ENCODE measurements at regions not wholly inside any gene's neighbourhood (a gene's known extent, or its start where the extent isn't known, plus 50 kb on each side); places are given as distances from the start of the nearest gene placed in this dataset.
"Not testable (repeated sequence)": the region's sequence is repeated elsewhere in the genome, so short reads cannot be mapped to it uniquely, and the experiment has no call there.

DNA sequence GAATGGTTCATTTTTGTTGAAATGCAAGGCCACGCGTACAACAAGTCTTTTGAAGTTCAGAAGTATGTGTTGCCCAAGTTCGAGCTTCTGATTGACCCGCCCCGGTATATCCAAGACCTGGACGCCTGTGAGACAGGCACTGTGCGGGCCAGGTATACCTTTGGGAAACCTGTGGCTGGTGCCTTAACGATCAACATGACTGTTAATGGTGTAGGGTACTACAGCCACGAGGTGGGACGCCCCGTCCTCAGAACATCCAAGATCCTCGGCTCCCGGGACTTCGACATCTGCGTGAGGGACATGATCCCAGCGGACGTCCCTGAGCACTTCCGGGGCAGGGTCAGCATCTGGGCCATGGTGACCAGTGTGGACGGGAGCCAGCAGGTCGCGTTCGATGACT lies 1246.9 kb upstream of the PHF14 start:
- not testable (repeated sequence) for H2BK5ac ChIP-seq (ENCODE audit: low read length); H3K18ac ChIP-seq (ENCODE audit: low read length); H2BK15ac ChIP-seq (replicated peaks; ENCODE audit: low read depth); H3K4me2 ChIP-seq (ENCODE audit: low read length); H2BK120ac ChIP-seq (ENCODE audit: low read depth, low read length); H3K4me1 ChIP-seq (ENCODE audit: control insufficient read depth, low read depth, low read length); H3K27ac ChIP-seq (ENCODE audit: low read depth, low read length); H3K79me1 ChIP-seq (ENCODE audit: low read length); H3K4ac ChIP-seq (ENCODE audit: low read depth, low read length); H3K4me3 ChIP-seq (ENCODE audit: low read length); H3K79me2 ChIP-seq (ENCODE audit: control insufficient read depth, insufficient read depth, low read length); H3K36me3 ChIP-seq (ENCODE audit: control insufficient read depth, insufficient read depth, low read length); H3K56ac ChIP-seq (ENCODE audit: low read length); H3K27me3 ChIP-seq (ENCODE audit: insufficient read depth, low read length, poor library complexity); H2AK5ac ChIP-seq (ENCODE audit: low read length); DNase-seq; H4K8ac ChIP-seq (ENCODE audit: low read depth, low read length); H3K9ac ChIP-seq (ENCODE audit: low read length); H3K23ac ChIP-seq (ENCODE audit: low read length); H4K5ac ChIP-seq (ENCODE audit: low read length)
- no CpG with 5 or more reads among the region's 22 CpGs for WGBS (ENCODE audit: extremely low coverage, insufficient coverage, low lambda C conversion rate)

GRCh38 chr7:9727467-9727869 lies 1246.2 kb upstream of the PHF14 start:
- H3K36me3 ChIP-seq (ENCODE audit: control insufficient read depth, insufficient read depth, low read length); H3K4ac ChIP-seq (ENCODE audit: low read depth, low read length); H4K8ac ChIP-seq (ENCODE audit: low read depth, low read length); H2BK120ac ChIP-seq (ENCODE audit: low read depth, low read length); H3K56ac ChIP-seq (ENCODE audit: low read length); H3K4me1 ChIP-seq (ENCODE audit: control insufficient read depth, low read depth, low read length); H3K9ac ChIP-seq (ENCODE audit: low read length); H3K27me3 ChIP-seq (ENCODE audit: insufficient read depth, low read length, poor library complexity); H3K23ac ChIP-seq (ENCODE audit: low read length); H3K4me3 ChIP-seq (ENCODE audit: low read length); H4K5ac ChIP-seq (ENCODE audit: low read length); H2BK15ac ChIP-seq (replicated peaks; ENCODE audit: low read depth); H2BK5ac ChIP-seq (ENCODE audit: low read length); H3K79me2 ChIP-seq (ENCODE audit: control insufficient read depth, insufficient read depth, low read length); H2AK5ac ChIP-seq (ENCODE audit: low read length); H3K18ac ChIP-seq (ENCODE audit: low read length); DNase-seq; H3K79me1 ChIP-seq (ENCODE audit: low read length); H3K4me2 ChIP-seq (ENCODE audit: low read length); H3K27ac ChIP-seq (ENCODE audit: low read depth, low read length): not testable (repeated sequence)
- no CpG with 5 or more reads among the region's 13 CpGs for WGBS (ENCODE audit: extremely low coverage, insufficient coverage, low lambda C conversion rate)

GRCh38 chr7:9728014-9728657 lies 1245.5 kb upstream of the PHF14 start:
- H3K4me2 ChIP-seq (ENCODE audit: low read length); H2BK5ac ChIP-seq (ENCODE audit: low read length); H3K56ac ChIP-seq (ENCODE audit: low read length); H3K79me2 ChIP-seq (ENCODE audit: control insufficient read depth, insufficient read depth, low read length); H3K27me3 ChIP-seq (ENCODE audit: insufficient read depth, low read length, poor library complexity); H3K4ac ChIP-seq (ENCODE audit: low read depth, low read length); H3K36me3 ChIP-seq (ENCODE audit: control insufficient read depth, insufficient read depth, low read length); H3K18ac ChIP-seq (ENCODE audit: low read length); H3K79me1 ChIP-seq (ENCODE audit: low read length); H3K9ac ChIP-seq (ENCODE audit: low read length); H4K5ac ChIP-seq (ENCODE audit: low read length); H3K27ac ChIP-seq (ENCODE audit: low read depth, low read length); H3K4me3 ChIP-seq (ENCODE audit: low read length); H3K4me1 ChIP-seq (ENCODE audit: control insufficient read depth, low read depth, low read length); H3K23ac ChIP-seq (ENCODE audit: low read length); H2AK5ac ChIP-seq (ENCODE audit: low read length); H4K8ac ChIP-seq (ENCODE audit: low read depth, low read length); DNase-seq; H2BK15ac ChIP-seq (replicated peaks; ENCODE audit: low read depth); H2BK120ac ChIP-seq (ENCODE audit: low read depth, low read length): not testable (repeated sequence)
- no CpG with 5 or more reads among the region's 17 CpGs for WGBS (ENCODE audit: extremely low coverage, insufficient coverage, low lambda C conversion rate)

DNA sequence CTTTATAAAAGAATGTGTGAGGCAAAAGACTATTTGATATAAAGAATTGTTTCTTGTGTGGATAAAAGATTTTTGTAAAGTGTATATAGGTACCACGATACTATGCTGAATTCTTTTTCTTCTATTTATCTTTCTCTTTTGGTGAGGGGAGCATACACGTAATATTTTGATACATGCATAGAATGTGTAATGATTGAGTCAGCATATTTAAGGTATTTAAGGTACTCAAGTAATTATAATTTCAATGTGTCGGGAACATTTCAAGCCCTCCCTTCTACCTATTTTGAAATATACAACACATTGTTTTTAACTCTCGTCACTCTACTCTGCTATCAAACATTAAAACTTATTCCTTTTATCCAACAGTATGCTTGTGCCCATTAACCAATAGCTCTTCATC lies 1221.6 kb upstream of the PHF14 start:
- WGBS (ENCODE audit: extremely low coverage, insufficient coverage, low lambda C conversion rate), result no CpG with 5 or more reads among the region's 4 CpGs
- Histone ChIP-seq H3K23ac (ENCODE audit: low read length) (no peak overlapping the region), H2BK120ac (ENCODE audit: low read depth, low read length) (no peak overlapping the region), H3K79me2 (ENCODE audit: control insufficient read depth, insufficient read depth, low read length) (no peaks in the 10 kb centered on the region), H4K8ac (ENCODE audit: low read depth, low read length) (no peak overlapping the region), H3K4me3 (ENCODE audit: low read length) (no peak overlapping the region), H3K18ac (ENCODE audit: low read length) (no peak overlapping the region), H2BK15ac (replicated peaks; ENCODE audit: low read depth) (no peak overlapping the region), H2AK5ac (ENCODE audit: low read length) (no peak overlapping the region), H3K9ac (ENCODE audit: low read length) (no peak overlapping the region), H3K4me1 (ENCODE audit: control insufficient read depth, low read depth, low read length) (no peaks in the 10 kb centered on the region), H3K4me2 (ENCODE audit: low read length) (no peak overlapping the region), H3K36me3 (ENCODE audit: control insufficient read depth, insufficient read depth, low read length) (no peaks in the 10 kb centered on the region), H3K79me1 (ENCODE audit: low read length) (no peaks in the 10 kb centered on the region), H3K27ac (ENCODE audit: low read depth, low read length) (no peak overlapping the region), H3K4ac (ENCODE audit: low read depth, low read length) (no peak overlapping the region), H2BK5ac (ENCODE audit: low read length) (no peak overlapping the region), H3K27me3 (ENCODE audit: insufficient read depth, low read length, poor library complexity) (no peaks in the 10 kb centered on the region), H3K56ac (ENCODE audit: low read length) (no peak overlapping the region), H4K5ac (ENCODE audit: low read length) (no peak overlapping the region)
- no peak for DNase-seq

DNA sequence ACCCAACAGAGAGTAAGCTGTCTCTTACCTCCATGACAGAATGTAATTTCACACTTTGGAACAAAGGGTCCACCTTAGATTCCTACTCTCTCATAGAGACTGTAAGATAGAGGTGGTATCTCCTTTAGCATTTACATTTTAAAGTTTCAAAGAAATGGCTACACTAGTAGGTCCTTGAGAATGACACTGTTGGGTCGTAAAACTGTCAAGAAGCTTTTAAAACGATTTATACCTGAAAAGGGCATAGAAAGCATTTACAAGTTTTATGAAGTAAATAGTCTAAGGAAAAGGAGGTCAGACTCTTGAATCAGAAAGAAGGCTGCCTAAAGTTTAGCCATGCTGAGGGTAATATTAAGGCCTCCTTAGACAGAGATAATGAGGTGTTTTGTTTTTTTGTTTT lies 1212.4 kb upstream of the PHF14 start:
- Histone ChIP-seq H3K4me2 (ENCODE audit: low read length) (no peak overlapping the region), H3K4ac (ENCODE audit: low read depth, low read length) (no peak overlapping the region), H3K9ac (ENCODE audit: low read length) (no peak overlapping the region), H3K79me1 (ENCODE audit: low read length) (no peaks in the 10 kb centered on the region), H3K36me3 (ENCODE audit: control insufficient read depth, insufficient read depth, low read length) (no peaks in the 10 kb centered on the region), H3K4me1 (ENCODE audit: control insufficient read depth, low read depth, low read length) (no peaks in the 10 kb centered on the region), H3K27ac (ENCODE audit: low read depth, low read length) (no peak overlapping the region), H3K56ac (ENCODE audit: low read length) (no peak overlapping the region), H3K4me3 (ENCODE audit: low read length) (no peak overlapping the region), H3K79me2 (ENCODE audit: control insufficient read depth, insufficient read depth, low read length) (no peaks in the 10 kb centered on the region), H2BK5ac (ENCODE audit: low read length) (no peak overlapping the region), H2BK120ac (ENCODE audit: low read depth, low read length) (no peak overlapping the region), H2BK15ac (replicated peaks; ENCODE audit: low read depth) (no peak overlapping the region), H3K27me3 (ENCODE audit: insufficient read depth, low read length, poor library complexity) (no peaks in the 10 kb centered on the region), H4K5ac (ENCODE audit: low read length) (no peak overlapping the region), H3K18ac (ENCODE audit: low read length) (no peak overlapping the region), H2AK5ac (ENCODE audit: low read length) (no peak overlapping the region), H3K23ac (ENCODE audit: low read length) (no peak overlapping the region), H4K8ac (ENCODE audit: low read depth, low read length) (no peak overlapping the region)
- DNase-seq, result no peak
- WGBS (ENCODE audit: extremely low coverage, insufficient coverage, low lambda C conversion rate), result no CpG with 5 or more reads among the region's 2 CpGs

- H3K56ac ChIP-seq (ENCODE audit: low read length), result no peak overlapping the region
- no peak overlapping the region for H3K18ac ChIP-seq (ENCODE audit: low read length)
- H3K79me1 ChIP-seq (ENCODE audit: low read length), result no peaks in the 10 kb centered on the region
- no peak overlapping the region for H3K4me2 ChIP-seq (ENCODE audit: low read length)
- H3K23ac ChIP-seq (ENCODE audit: low read length), result no peak overlapping the region
- no peaks in the 10 kb centered on the region for H3K79me2 ChIP-seq (ENCODE audit: control insufficient read depth, insufficient read depth, low read length)
- no peak overlapping the region for H3K27ac ChIP-seq (ENCODE audit: low read depth, low read length)
- H3K9ac ChIP-seq (ENCODE audit: low read length), result no peak overlapping the region
- no peaks in the 10 kb centered on the region for H3K4me1 ChIP-seq (ENCODE audit: control insufficient read depth, low read depth, low read length)
- no peak overlapping the region for H2BK120ac ChIP-seq (ENCODE audit: low read depth, low read length)
- no peaks in the 10 kb centered on the region for H3K36me3 ChIP-seq (ENCODE audit: control insufficient read depth, insufficient read depth, low read length)
- no peak overlapping the region for H2BK5ac ChIP-seq (ENCODE audit: low read length)
- H3K4ac ChIP-seq (ENCODE audit: low read depth, low read length), result no peak overlapping the region
- H2BK15ac ChIP-seq (replicated peaks; ENCODE audit: low read depth), result no peak overlapping the region
- H4K8ac ChIP-seq (ENCODE audit: low read depth, low read length), result no peak overlapping the region
- H3K4me3 ChIP-seq (ENCODE audit: low read length), result no peak overlapping the region
- peak; percentile 23 for DNase-seq
- no peak overlapping the region for H4K5ac ChIP-seq (ENCODE audit: low read length)
- no peaks in the 10 kb centered on the region for H3K27me3 ChIP-seq (ENCODE audit: insufficient read depth, low read length, poor library complexity)
- no peak overlapping the region for H2AK5ac ChIP-seq (ENCODE audit: low read length)
- WGBS (ENCODE audit: extremely low coverage, insufficient coverage, low lambda C conversion rate), result no CpG with 5 or more reads among the region's 2 CpGs
These were observed 1196.8 kb upstream of the PHF14 start for GRCh38 chr7:9776900-9777299.
